NCI-H2081 (cell line): ENCODE measurements at regions not wholly inside any gene's neighbourhood (a gene's known extent, or its start where the extent isn't known, plus 50 kb on each side); places are given as distances from the start of the nearest gene placed in this dataset.

Experiments
- DNase-seq, 2 experiments: peaks; one replicate each; lab custom pipeline; 2025; lab: John Stamatoyannopoulos, UW

DNA sequence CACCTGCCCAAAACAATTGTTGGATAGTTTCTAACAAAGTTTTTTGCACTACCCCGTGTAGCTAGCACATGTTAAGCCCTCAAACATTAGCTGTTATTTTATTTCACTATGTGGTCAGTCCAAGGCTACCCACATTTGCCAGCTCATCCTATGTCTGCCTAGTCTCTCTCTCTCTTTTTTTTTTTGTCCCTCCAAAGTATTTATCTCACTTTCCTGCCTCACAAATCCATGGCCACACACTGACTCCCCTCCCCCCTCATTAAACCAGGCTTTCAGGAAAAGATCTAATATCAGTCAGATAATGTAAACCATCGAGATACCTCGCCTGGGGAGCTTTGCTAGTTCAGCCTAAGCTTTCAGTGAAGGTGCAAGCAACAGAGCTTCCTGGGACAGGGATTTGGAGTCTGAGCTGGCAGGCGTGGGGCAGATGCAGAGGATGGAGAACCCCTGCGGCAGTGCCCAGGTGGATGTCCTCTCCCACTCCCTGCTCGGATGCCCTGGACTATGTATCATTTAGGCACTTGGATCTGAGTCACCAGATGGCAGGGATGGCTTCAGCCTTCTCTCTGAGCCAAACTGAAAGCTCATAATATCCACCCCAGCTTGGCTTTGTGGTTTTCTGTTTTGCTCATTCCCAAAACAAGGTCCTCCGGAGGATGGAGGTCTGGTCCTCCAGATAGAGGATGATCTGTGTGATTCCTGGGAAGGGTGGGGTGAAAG, 73.7 kb upstream of the FOXF1 start:
- no peak for DNase-seq

DNA sequence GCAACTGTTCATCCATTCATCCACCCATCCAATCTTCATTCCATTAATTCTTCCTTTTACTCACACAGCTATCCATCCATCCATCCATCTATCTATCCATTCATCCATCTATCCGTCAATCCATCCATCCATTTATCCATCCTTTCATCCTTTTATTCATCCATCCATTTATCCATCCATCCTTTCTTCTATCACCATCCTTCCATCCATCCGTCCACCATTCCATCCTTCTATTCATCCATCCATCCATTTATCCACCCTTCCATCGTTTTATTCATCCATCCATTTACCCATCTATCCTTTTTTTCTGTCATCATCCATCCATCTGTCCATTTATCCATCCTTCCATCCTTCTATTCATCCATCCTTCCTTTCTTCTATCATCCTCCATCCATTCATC, 73.0 kb upstream of the FOXF1 start:
- DNase-seq = no peak

DNA sequence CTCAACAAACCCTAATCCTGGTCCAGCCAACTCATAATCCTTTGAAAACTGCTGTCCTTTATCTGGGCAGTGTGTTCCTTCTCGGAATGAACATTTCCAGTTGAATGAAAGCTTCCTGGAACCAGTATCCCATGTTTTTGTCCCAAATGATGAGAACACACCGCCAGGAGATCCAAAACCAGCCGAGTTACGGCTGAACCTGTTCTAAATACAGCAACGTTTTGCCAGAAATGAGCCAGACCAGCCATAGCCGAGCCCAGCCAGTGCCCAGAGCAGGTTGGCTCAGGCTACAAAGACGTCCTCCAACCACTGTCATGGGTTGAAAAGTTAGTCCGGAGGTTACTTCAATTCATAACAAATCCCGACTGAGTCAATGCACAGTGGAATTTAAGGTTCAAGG, 67.6 kb upstream of the FOXF1 start:
- DNase-seq = no peak

GRCh38 chr16:86443508-86444147, 66.7 kb upstream of the FOXF1 start:
- DNase-seq = no peak

DNA sequence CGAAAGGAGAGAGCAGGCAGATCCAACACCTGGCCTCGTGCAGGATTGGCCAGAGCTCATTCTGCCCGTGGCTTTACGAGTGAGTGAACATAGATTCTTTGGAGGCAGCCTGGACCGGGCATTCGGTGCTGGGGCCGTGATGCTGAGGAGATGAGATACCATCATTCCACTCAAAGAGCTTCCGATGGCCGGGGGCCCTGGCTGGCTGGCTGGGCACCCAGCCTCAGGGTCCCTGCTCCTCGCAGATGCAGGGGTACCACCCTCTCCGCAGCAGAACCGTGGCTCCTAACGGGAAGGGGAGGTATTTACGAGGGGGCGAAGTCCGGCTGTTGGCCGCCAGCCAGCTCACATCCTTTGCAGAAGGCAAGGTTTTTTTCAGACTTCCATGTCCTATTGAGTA, 66.1 kb upstream of the FOXF1 start:
- no peak for DNase-seq

GRCh38 chr16:86444661-86445060, 65.7 kb upstream of the FOXF1 start:
- DNase-seq = no peak

GRCh38 chr16:86446279-86446678, 64.0 kb upstream of the FOXF1 start:
- DNase-seq = no peak

- DNase-seq = no peak
Measured at GRCh38 chr16:86447228-86447627, 63.1 kb upstream of the FOXF1 start.

GRCh38 chr16:86448306-86448890, 61.9 kb upstream of the FOXF1 start:
- no peak for DNase-seq

DNA sequence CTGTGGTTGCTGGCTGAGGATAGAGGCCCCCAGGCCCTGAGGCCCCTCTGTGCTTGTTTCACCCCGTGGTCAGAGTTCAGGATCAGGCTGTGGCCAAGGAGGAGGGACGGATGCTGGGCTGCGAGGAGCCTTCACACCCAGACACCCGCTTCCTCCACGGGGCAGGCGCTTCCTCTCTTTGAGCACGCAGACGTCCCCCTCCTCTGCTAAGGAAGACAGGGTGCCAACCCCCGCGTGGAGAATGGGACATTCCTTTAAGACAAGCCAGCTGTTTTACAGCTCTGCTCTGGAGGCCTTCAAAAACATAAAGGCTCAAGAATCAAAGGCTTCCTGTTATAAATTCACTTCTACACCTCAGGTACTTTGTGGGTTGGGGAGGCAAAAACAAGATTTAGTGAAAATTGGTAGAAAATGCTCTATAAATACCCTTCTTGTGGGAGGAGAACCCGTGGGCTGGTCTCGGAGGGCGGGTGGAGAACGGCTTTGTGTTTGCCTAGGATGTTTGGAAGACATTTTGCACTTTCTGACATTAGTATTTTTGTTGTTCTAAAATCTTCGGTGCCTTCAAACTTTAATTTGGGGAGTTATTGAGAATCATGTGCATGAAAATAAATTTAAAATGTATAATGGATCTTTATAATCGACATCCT, 60.8 kb upstream of the FOXF1 start:
- no peak for DNase-seq

DNA sequence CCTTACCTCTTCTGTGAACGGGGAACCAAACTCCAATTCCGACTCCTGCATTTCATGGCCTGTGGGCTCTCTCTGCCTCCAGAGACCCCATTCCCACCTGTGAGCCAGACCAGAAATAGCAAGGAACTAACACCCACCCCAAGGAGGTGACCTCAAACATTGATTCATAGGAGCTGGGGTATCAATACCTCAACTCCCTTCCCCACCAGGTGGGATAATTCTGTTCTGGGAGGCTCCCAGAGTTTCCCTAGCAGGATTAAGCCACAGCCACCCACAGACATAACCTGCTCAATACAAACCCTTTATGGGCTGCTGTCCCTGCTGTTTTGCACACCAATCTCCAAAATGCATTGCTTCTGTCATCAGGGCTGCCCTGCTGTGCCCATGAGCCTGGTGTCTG, 59.6 kb upstream of the FOXF1 start:
- no peak for DNase-seq

GRCh38 chr16:86452451-86452850, 57.9 kb upstream of the FOXF1 start:
- DNase-seq = no peak

DNA sequence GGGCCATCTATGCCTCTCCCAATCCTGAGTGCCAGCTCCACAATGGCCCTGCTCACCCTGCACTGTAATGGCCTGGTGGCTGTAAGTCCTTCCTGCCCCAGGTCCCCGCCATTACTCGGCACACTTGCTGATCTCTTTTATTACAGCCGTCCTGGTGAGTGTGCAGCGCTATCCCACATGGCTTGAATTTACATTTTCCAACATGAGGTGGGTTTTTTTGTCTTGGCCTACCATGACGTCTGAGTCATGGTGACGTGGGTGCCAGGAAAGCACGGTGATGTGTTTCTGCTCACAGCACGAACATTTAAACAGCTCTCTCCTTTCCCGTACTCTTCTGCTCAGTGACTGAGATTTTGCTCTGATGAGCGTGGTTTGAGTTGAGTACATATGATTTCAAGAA, 55.2 kb upstream of the FOXF1 start:
- no peak for DNase-seq

GRCh38 chr16:86455640-86456039, 54.7 kb upstream of the FOXF1 start:
- no peak for DNase-seq

- DNase-seq = no peak
Measured at GRCh38 chr16:86457501-86458148, 52.7 kb upstream of the FOXF1 start.

DNA sequence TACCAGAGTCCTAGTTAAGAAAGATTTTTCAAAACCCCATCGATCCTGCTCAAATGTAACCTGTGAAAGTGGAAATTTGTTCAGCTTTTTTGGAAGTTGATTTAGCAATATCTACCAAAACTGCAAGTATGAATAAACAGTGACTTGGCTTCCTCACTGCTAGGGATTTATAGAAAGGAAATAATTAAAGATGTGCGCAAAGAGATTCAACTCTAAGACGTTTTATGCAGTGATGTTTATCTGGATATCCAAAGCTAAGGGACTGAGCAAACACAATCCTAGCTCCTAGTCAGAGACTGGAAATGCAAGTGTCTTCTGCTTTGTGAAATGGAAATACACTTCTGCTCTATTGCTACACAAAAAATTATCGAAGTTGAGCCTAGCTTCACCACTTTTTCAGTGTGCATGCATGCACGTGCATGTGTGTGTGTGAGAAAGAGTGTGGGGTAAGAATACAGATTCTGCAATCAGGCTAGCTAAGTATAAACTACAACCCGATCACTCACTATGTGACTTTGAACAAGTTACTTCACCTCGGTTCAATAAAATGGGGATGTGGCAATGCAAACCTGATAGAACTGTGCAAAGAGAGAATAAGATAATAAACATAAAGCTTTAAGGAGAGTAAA, 52.1 kb upstream of the FOXF1 start:
- DNase-seq = no peak

- no peak for DNase-seq
Measured at GRCh38 chr16:86459266-86459665, 51.1 kb upstream of the FOXF1 start.
